Skeletal muscle tissue (tissue), 3 donors: ENCODE measurements at regions not wholly inside any gene's neighbourhood (a gene's known extent, or its start where the extent isn't known, plus 50 kb on each side); places are given as distances from the start of the nearest gene placed in this dataset.
"Not testable (repeated sequence)": the region's sequence is repeated elsewhere in the genome, so short reads cannot be mapped to it uniquely, and the experiment has no call there.

ENCODE experiments used
- H3K27ac ChIP-seq: one replicate; pipeline ENCODE4 v1.7.0; 2013; ENCODE audit warnings: mild to moderate bottlenecking, low read depth, low read length, inconsistent platforms
- H3K27me3 ChIP-seq, 3 donors: one replicate each; pipeline ENCODE4 v1.7.0; 2013; ENCODE audit warnings: low read length in 3 of 3; ENCODE audit not compliant: control insufficient read depth in 3 of 3, insufficient read depth in 3 of 3
- H3K36me3 ChIP-seq, 3 donors: one replicate each; pipeline ENCODE4 v1.7.0; 2013; ENCODE audit warnings: low read length in 3 of 3; ENCODE audit not compliant: control insufficient read depth in 3 of 3, insufficient read depth in 3 of 3
- H3K4me1 ChIP-seq, 3 donors: one replicate each; pipeline ENCODE4 v1.7.0; 2013; ENCODE audit warnings: low read length in 3 of 3, mild to moderate bottlenecking in 3 of 3; ENCODE audit not compliant: control insufficient read depth in 3 of 3, insufficient read depth in 3 of 3
- H3K4me3 ChIP-seq, 3 donors: one replicate each; pipeline ENCODE4 v1.7.0; 2013; ENCODE audit warnings: low read length in 3 of 3
- H3K9ac ChIP-seq, 3 donors: one replicate each; pipeline ENCODE4 v1.7.0; 2013; ENCODE audit warnings: low read length in 3 of 3, mild to moderate bottlenecking in 3 of 3, moderate library complexity in 2 of 3, low read depth in 1 of 3
- H3K9me3 ChIP-seq, 3 donors: one replicate each; pipeline ENCODE4 v1.7.0; 2013; ENCODE audit warnings: low read length in 3 of 3; ENCODE audit not compliant: control insufficient read depth in 3 of 3
- donor health status: Osteomylitis.

DNA sequence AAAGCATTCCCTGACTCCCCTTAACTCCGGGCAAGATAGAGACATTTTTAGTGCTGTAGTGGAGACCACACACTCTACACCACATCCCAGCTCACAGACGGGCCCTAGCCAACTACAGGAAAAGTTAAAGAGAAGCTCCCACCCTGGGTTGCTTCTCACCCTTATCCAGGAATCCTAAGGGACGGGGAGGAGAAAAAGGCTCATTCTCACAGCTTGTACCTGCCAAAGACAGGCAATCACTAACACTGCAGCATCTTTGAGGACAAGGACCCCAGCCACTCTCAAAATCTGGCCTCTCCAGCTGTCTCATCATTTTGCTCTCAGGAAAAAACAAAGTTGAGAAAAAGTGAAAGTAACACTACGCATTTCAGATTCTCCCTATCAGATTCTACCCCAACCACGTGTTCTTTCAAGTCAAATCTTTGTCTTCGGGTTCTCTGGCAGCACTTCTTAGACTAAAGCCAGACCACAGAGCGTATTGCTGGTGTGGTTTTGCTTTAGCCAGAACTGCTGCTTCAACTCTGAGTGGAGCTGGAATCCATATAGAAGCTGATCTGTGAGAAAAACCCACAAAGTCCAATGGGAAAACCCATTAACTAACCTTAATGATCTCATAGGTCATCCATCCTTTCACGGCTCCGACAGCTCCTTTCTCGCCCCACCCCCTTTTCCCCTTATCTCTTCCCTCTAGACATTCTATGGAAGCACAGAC, 605.9 kb upstream of the DIPK2B start:
- H3K27ac ChIP-seq = peak overlapping the region; percentile 7
- H3K9me3 ChIP-seq = no peaks in the 10 kb centered on the region
- H3K27me3 ChIP-seq = peaks cover 0 to 17% (median 0%) of the 10 kb centered on the region in 3 donors
- peak overlapping the region in 2 of 3 donors; percentile 47 to 51 for H3K4me3 ChIP-seq
- H3K36me3 ChIP-seq = no peaks in the 10 kb centered on the region
- H3K9ac ChIP-seq = peak overlapping the region in 1 of 3 donors; percentile 65
- no peaks in the 10 kb centered on the region for H3K4me1 ChIP-seq

DNA sequence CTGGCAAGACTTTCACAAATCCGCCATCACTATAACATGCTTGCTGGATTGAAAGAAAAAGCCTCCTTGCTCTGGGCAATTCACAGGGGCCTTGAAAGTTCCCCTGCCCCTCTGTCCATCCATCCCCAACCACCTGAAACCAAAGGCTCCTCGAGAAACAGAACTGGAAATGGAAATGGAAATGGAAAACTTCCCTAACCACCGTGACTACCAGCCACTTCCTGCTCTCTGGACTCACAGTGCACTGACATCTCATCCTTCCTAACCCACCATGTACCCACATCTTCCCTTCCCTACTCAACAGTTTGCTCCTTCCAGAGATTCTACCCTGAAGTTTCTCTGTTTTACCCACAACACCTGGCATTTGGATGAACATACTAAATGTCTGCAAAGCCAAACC, 603.6 kb upstream of the DIPK2B start:
- peaks cover 0 to 17% (median 0%) of the 10 kb centered on the region in 3 donors for H3K27me3 ChIP-seq
- no peaks in the 10 kb centered on the region for H3K36me3 ChIP-seq
- H3K4me3 ChIP-seq = no peak overlapping the region
- no peak overlapping the region for H3K9ac ChIP-seq
- H3K27ac ChIP-seq = no peak overlapping the region
- H3K9me3 ChIP-seq = no peaks in the 10 kb centered on the region
- H3K4me1 ChIP-seq = no peaks in the 10 kb centered on the region

DNA sequence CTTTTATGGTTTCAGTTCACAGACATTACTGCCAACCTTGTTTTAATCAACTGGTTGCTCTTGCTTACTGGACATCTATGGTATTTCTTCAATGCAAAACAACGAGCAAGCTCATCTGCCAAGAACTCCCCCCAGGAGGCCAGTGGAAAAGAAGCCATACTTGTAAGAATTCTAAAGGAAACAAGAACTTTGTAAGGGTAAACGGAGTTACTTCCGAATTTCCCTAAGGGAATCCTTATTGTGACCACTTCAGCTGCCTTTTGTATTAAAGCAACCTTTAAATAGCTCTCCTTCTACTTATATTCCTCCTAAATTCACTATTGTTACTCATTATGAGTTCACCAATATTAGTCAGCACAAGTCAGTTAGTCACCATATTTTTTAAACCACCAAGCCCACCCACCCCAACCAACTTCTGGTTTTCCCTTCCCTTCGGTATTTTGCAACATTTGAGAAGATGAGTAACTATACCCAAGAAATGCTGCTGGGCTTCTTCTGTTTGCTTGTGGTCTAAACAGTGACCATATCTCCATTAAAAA, 602.8 kb upstream of the DIPK2B start:
- no peak overlapping the region for H3K9ac ChIP-seq
- H3K9me3 ChIP-seq = no peaks in the 10 kb centered on the region
- H3K27me3 ChIP-seq = peaks cover 0 to 17% (median 0%) of the 10 kb centered on the region in 3 donors
- no peaks in the 10 kb centered on the region for H3K36me3 ChIP-seq
- H3K4me3 ChIP-seq = no peak overlapping the region
- H3K4me1 ChIP-seq = no peaks in the 10 kb centered on the region
- no peak overlapping the region for H3K27ac ChIP-seq

DNA sequence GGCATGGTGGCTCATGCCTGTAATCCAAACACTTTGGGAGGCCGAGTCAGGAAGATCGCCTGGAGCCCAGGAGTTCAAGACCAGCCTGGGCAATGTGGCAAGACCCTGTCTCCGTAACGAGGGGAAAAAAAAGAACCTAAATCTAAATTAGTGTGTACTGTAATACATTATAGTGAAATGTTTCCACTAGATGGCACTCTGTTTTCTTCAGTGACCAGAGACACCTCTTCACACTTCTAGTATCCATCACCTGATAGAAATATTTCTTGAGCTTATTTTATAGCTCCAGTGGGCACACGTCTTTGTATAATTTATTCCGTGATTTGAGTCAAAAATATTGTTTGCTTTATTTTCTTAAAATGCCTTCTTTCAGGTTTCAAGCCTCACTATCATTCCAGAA, 600.9 kb upstream of the DIPK2B start:
- Histone ChIP-seq H3K27ac (no peak overlapping the region), H3K9me3 (no peaks in the 10 kb centered on the region), H3K4me3 (no peak overlapping the region), H3K9ac (no peak overlapping the region), H3K27me3 (peaks cover 0 to 11% (median 0%) of the 10 kb centered on the region in 3 donors), H3K36me3 (no peaks in the 10 kb centered on the region), H3K4me1 (no peaks in the 10 kb centered on the region)

DNA sequence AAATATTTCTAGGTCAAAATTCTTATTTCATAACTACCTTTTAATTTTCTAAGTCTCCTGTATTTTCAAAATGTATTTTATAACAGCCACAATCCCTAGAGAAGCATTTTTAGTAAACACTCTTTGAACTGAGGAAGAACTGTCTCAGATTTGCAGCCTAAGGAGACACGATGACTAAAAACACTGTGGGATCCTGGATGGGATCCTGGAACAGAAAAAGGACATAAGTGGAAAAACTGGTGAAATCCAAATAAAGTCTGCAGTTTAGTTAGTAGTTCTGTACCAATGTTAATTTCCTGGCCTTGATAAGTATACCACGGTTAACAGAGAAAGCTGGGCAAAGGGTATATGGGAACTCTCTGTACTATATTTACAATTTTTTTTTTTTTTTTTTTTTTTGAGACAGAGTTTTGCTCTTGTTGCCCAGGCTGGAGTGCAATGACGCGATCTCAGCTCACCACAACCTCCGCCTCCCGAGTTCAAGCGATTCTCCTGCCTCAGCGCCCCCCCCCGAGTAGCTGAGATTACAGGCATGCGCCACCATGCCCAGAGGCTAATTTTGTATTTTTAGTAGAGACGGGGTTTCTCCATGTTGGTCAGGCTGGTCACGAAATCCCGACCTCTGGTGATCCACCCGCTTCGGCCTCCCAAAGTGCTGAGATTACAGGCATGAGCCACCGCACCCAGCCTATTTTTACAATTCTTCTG, 600.2 kb upstream of the DIPK2B start:
- H3K9me3 ChIP-seq, H3K27ac ChIP-seq, H3K4me1 ChIP-seq, H3K27me3 ChIP-seq, H3K9ac ChIP-seq, H3K36me3 ChIP-seq, H3K4me3 ChIP-seq: not testable (repeated sequence)

DNA sequence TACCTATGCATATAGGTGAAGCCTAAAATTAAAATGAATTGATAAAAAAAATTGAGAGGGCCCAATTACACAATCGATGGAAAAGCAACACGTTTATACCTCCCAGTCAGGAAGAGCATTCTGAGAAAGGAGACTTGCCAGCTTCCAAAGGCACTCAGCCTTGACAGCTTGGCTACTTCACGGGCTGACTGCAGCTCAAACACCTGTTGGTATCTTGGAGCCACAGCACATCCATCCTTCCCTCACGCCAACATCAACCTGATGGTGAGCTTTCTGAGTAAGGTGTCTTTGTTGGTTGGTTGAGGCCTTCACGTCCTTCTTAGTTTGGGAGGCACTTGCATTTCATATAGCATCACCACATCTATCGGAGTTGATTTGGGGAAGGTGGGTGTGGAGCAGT, 598.9 kb upstream of the DIPK2B start:
- Histone ChIP-seq H3K27me3 (peaks cover 0 to 4% (median 0%) of the 10 kb centered on the region in 3 donors), H3K4me1 (no peaks in the 10 kb centered on the region), H3K9ac (no peak overlapping the region)

DNA sequence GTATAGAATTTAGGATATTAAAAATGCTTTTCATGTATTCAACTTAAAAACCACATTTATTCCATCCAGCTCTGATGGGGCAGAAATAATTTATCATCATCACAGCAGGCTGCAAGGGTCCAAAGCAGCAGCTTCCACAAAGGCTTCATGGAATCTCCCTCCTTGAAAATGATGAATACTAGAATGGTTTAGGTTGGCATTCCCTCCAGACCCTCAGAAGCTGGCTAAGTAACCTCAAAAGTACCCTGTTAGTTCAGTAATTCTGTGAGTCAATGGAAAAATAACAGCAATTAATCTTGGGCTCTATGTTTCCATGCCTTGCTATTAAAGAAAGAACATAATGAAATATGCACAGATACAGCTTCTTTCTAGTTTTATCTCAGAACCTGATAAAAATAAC, 594.9 kb upstream of the DIPK2B start:
- no peak overlapping the region for H3K27ac ChIP-seq
- H3K36me3 ChIP-seq = no peaks in the 10 kb centered on the region
- no peaks in the 10 kb centered on the region for H3K9me3 ChIP-seq
- no peaks in the 10 kb centered on the region for H3K27me3 ChIP-seq
- H3K9ac ChIP-seq = no peak overlapping the region
- H3K4me3 ChIP-seq = no peak overlapping the region
- no peaks in the 10 kb centered on the region for H3K4me1 ChIP-seq

More for the DNA sequence above, 598.9 kb upstream of the DIPK2B start:
- H3K27ac ChIP-seq = no peak overlapping the region
- no peak overlapping the region for H3K4me3 ChIP-seq
- H3K36me3 ChIP-seq = no peaks in the 10 kb centered on the region
- no peaks in the 10 kb centered on the region for H3K9me3 ChIP-seq

DNA sequence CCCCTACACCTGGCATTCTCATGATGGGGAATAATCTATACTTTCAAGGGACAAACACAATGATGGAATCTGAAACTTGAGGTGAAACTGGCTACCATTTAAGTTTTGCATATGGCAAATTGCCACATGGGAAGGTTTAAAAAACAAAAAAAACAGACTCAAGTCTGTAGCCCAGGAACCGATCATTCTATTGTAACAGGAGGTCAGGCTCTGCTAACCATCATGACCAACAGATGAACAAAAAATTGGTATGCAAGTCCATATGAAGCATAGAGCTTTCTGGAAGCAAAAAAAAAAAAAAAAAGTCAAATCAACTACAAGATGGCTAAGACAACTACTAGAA, 594.3 kb upstream of the DIPK2B start:
- Histone ChIP-seq H3K4me3 (no peak overlapping the region), H3K27ac (no peak overlapping the region), H3K36me3 (no peaks in the 10 kb centered on the region), H3K4me1 (no peaks in the 10 kb centered on the region), H3K9ac (no peak overlapping the region), H3K9me3 (no peaks in the 10 kb centered on the region), H3K27me3 (peaks cover 0 to 2% (median 0%) of the 10 kb centered on the region in 3 donors)

DNA sequence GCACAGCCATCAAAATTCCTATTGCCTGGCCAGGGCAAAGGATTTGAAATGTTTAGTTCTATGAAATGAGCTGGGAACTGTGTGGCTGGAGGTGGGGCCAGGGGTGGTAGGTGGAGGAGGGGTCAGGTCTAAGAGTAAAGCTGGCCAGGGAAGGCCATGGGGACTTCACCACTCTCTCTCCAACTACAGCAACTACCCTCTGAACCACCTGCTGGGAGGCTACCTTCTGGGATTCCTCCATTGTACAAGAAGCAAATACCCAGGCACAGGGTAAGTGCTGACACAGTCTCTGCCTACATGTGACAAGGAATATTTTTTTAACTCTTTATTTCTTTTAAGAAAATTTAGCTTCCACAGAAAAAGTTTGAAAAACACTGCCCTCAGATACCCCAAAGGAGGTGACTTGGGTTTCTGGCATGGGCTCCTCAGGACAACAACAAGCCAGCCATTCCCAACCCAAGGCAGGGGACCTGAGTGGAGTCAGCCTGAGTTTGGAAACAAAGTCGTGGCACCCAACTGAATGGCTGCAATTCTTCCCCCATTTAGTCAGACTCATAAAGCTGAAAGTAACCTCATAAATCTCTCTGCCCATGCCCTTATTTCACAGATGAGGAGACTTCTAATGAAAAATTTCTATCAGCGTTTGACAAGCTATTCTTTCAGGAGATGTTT, 593.8 kb upstream of the DIPK2B start:
- Histone ChIP-seq H3K9ac (no peak overlapping the region), H3K4me1 (no peaks in the 10 kb centered on the region), H3K9me3 (no peaks in the 10 kb centered on the region), H3K4me3 (no peak overlapping the region), H3K27ac (no peak overlapping the region), H3K27me3 (peaks cover 0 to 7% (median 0%) of the 10 kb centered on the region in 3 donors), H3K36me3 (no peaks in the 10 kb centered on the region)

DNA sequence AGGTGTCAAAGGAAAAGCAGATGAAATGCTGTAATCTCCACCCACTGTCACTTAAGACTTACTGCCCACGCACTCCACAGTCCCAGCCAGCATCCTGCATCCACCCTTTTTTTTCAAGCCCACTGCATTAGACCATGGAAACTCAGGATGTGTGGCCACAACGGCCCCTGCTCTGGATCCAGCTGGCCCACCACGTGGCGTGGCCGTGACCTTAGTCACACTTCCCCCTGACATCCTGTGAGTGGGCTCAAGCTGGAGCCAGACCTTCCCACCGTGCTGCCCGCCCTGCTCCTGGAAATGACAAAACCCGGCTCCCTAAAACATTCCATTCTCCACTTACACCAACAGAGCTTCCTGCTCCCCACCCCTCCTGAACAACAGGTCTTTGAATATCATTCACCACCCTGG, 588.3 kb upstream of the DIPK2B start:
- Histone ChIP-seq H3K4me1 (no peaks in the 10 kb centered on the region), H3K9me3 (no peaks in the 10 kb centered on the region), H3K27me3 (peaks cover 0 to 15% (median 0%) of the 10 kb centered on the region in 3 donors), H3K4me3 (no peak overlapping the region), H3K36me3 (no peaks in the 10 kb centered on the region), H3K9ac (no peak overlapping the region), H3K27ac (no peak overlapping the region)
